Endothelial cell of umbilical vein (primary cell): ENCODE measurements at regions not wholly inside any gene's neighbourhood (a gene's known extent, or its start where the extent isn't known, plus 50 kb on each side); places are given as distances from the start of the nearest gene placed in this dataset.

Experiments
- BruUV-seq: library from RNA; stranded (reverse); fragments of 400-500 nt; replicated peaks from 2 replicates; lab custom pipeline; 2021; lab: Mats Ljungman, UMichigan
- CTCF ChIA-PET: fragments of 300-600, 350-600 bp; sonication (Branson Sonifier 250); formaldehyde crosslinking; loops from one replicate; lab custom pipeline; 2021; ENCODE audit warnings: antibody characterized with exemption, inconsistent platforms; lab: Charles Lee
- POLR2A ChIA-PET: fragments of 300-600, 350-600 bp; sonication (Branson Sonifier 250); formaldehyde crosslinking; loops from one replicate; lab custom pipeline; 2021; ENCODE audit warnings: antibody characterized with exemption, inconsistent platforms; lab: Charles Lee
- DNase-seq: peaks from one replicate; pipeline ENCODE4 v3.0.0-alpha.2; 2011; ENCODE audit warnings: low read depth, low spot score
- FAIRE-seq: peaks from 2 replicates; lab custom pipeline; 2011; peaks lifted over from hg19 to GRCh38; lab: Jason Lieb, UNC
- H2AFZ ChIP-seq: 2 replicates; pipeline ENCODE4 v1.6.0; 2012; ENCODE audit warnings: low read depth, low read length, control low read depth, inconsistent platforms
- H3K27ac ChIP-seq: 2 replicates; pipeline ENCODE4 v1.5.1; 2011; ENCODE audit warnings: low read depth, mild to moderate bottlenecking, control low read depth, low read length, moderate library complexity; ENCODE audit not compliant: insufficient read depth
- H3K27me3 ChIP-seq, 2 experiments: 2 replicates each; pipeline versions ENCODE4 v1.6.0 to v1.6.1; 2011; ENCODE audit warnings: low read length in 2 of 2, mixed read lengths in 1 of 2; ENCODE audit not compliant: control insufficient read depth in 2 of 2, insufficient read depth in 2 of 2
- H3K36me3 ChIP-seq, 2 experiments: 2 replicates in 1 of 2; 3 replicates in 1 of 2; pipeline ENCODE4 v1.5.1; 2011; ENCODE audit warnings: low read length in 2 of 2, mild to moderate bottlenecking in 1 of 2, moderate library complexity in 1 of 2; ENCODE audit not compliant: control insufficient read depth in 2 of 2, insufficient read depth in 2 of 2; ENCODE audit errors: extremely low read depth in 1 of 2
- H3K4me1 ChIP-seq: 3 replicates; pipeline ENCODE4 v1.5.1; 2011; ENCODE audit warnings: mild to moderate bottlenecking, low read length; ENCODE audit not compliant: control insufficient read depth, insufficient read depth; ENCODE audit errors: extremely low read depth
- H3K4me2 ChIP-seq: 2 replicates; pipeline ENCODE4 v1.6.1; 2011; ENCODE audit warnings: low read length, control low read depth, mixed read lengths; ENCODE audit not compliant: insufficient read depth
- H3K4me3 ChIP-seq, 3 experiments: fragments of 200-600 bp in 1 of 3; sonication (generic), shearing (Covaris generic) in 1 of 3; replicated peaks in 1 of 3; 2 replicates each; pipeline ENCODE4 v1.5.1; 2011 to 2016; ENCODE audit warnings: control low read depth in 3 of 3, low read length in 3 of 3, mild to moderate bottlenecking in 2 of 3, inconsistent platforms in 1 of 3, low read depth in 1 of 3, moderate library complexity in 1 of 3; ENCODE audit not compliant: insufficient read depth in 1 of 3
- H3K79me2 ChIP-seq: 2 replicates; pipeline ENCODE4 v1.6.0; 2012; ENCODE audit warnings: low read length, inconsistent platforms; ENCODE audit not compliant: control insufficient read depth, insufficient read depth
- H3K9ac ChIP-seq: replicated peaks from 2 replicates; pipeline ENCODE3; 2011; ENCODE audit warnings: low read length, control low read depth; ENCODE audit not compliant: insufficient read depth; ENCODE audit errors: extremely low read depth
- H3K9me1 ChIP-seq: replicated peaks from 3 replicates; pipeline ENCODE4 v1.6.0; 2011; ENCODE audit warnings: mild to moderate bottlenecking, low read length; ENCODE audit not compliant: control insufficient read depth, insufficient read depth; ENCODE audit errors: extremely low read depth
- H3K9me3 ChIP-seq: replicated peaks from 2 replicates; pipeline ENCODE4 v1.5.1; 2012; ENCODE audit warnings: low read length, inconsistent platforms; ENCODE audit not compliant: control insufficient read depth, insufficient read depth
- H4K20me1 ChIP-seq: replicated peaks from 2 replicates; pipeline ENCODE3; 2011; ENCODE audit warnings: mild to moderate bottlenecking, low read length; ENCODE audit not compliant: control insufficient read depth, insufficient read depth; ENCODE audit errors: extremely low read depth
- EZH2 ChIP-seq: IDR thresholded peaks from 2 replicates; pipeline ENCODE4 v1.6.1; 2012; ENCODE audit warnings: borderline replicate concordance, low read depth, mild to moderate bottlenecking, moderate library complexity, low read length, inconsistent platforms; ENCODE audit not compliant: severe bottlenecking
- FOS ChIP-seq: IDR thresholded peaks from 2 replicates; pipeline ENCODE4 v1.6.1; 2011; ENCODE audit warnings: mild to moderate bottlenecking, low read length, moderate library complexity, borderline replicate concordance; ENCODE audit not compliant: insufficient read depth
- GATA2 ChIP-seq: IDR thresholded peaks from 2 replicates; pipeline ENCODE4 v1.7.0; 2011; ENCODE audit warnings: low read depth, mild to moderate bottlenecking, moderate library complexity, mixed read lengths, low read length; ENCODE audit not compliant: insufficient read length, insufficient read depth
- JUN ChIP-seq: IDR thresholded peaks from 2 replicates; pipeline ENCODE4 v1.6.1; 2011; ENCODE audit warnings: borderline replicate concordance, low read depth; ENCODE audit not compliant: insufficient read length, insufficient read depth
- MYC ChIP-seq: IDR thresholded peaks from one replicate; pipeline ENCODE4 v1.6.1; 2011; ENCODE audit warnings: mild to moderate bottlenecking, low read depth, low read length
- POLR2A ChIP-seq: IDR thresholded peaks from 2 replicates; pipeline ENCODE4 v1.6.1; 2012; ENCODE audit warnings: low read depth, mild to moderate bottlenecking, control low read depth, low read length
- POLR2AphosphoS5 ChIP-seq: IDR thresholded peaks from 2 replicates; pipeline ENCODE4 v1.6.1; 2012; ENCODE audit warnings: low read depth, mild to moderate bottlenecking, control low read depth, low read length, moderate library complexity; ENCODE audit not compliant: insufficient read depth
- dilution Hi-C: fragments of 300-500 bp; cut with MboI; formaldehyde crosslinking; loops from one replicate; pipeline ENCODE4 v1.15.0; 2019; ENCODE audit warnings: low sequenced_read_pairs; ENCODE audit not compliant: extremely low pct_ligation_motif_present
- intact Hi-C: fragments of 100-400 bp; cut with micrococcal nuclease; formaldehyde crosslinking; loops from one replicate; pipeline ENCODE4 v1.10.0; 2022
- TF ChIP-seq, protein P1 (sequence below): IDR thresholded peaks from 2 replicates; pipeline ENCODE4 v1.6.1; 2011; ENCODE audit not compliant: insufficient read depth, insufficient read length
- TF ChIP-seq, protein P2 (sequence below), 2 donors: IDR thresholded peaks; 1 replicate in 1 of 2; 2 replicates in 1 of 2; pipeline ENCODE4 v1.5.1; 2011; ENCODE audit warnings: low read length in 2 of 2, mild to moderate bottlenecking in 2 of 2, moderate library complexity in 2 of 2, control low read depth in 1 of 2, inconsistent platforms in 1 of 2, low read depth in 1 of 2; ENCODE audit not compliant: insufficient read depth in 1 of 2; ENCODE audit errors: extremely low read depth in 1 of 2

DNA sequence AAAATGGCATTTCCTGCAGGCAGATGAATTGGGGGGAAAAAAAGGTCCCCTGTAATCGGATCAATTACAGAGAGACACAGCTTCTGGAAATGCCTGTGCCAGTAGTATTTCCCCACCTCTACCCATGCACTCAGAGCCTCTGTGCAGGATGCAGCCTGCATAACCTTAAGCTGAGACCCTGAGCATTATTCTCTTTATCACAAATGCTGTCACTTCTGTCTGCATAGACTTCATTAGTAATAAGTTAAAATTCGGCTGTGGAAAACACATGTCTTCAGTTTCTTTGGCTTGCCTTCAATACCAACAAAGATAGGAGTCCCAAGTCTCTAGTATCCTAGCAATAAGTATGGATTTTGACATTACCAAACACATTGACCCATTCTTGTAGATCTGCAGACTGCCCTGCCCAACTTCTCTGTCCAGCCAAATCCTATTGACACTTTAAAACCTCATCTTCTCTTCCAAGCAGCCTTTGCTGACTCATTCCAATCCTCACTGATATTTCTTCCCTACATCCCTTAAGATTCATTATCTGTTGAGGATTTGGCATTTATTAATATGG is 70.8 kb downstream of the LUZP4 start:
- no TSS peak for BruUV-seq
- no peak overlapping the region for H3K27ac ChIP-seq
- no peaks in the 10 kb centered on the region for H4K20me1 ChIP-seq
- dilution Hi-C loops (no loop called here), intact Hi-C loops (no loop called here)
- H3K9me3 ChIP-seq, result no peaks in the 10 kb centered on the region
- no peaks in the 10 kb centered on the region for H3K36me3 ChIP-seq
- H3K9ac ChIP-seq, result no peak overlapping the region
- ChIA-PET POLR2A (no interaction called here), CTCF (no interaction called here)
- H2AFZ ChIP-seq, result no peak overlapping the region
- H3K9me1 ChIP-seq, result no peaks in the 10 kb centered on the region
- H3K79me2 ChIP-seq, result no peaks in the 10 kb centered on the region
- DNase-seq (no peak), FAIRE-seq (no peak)
- no peak overlapping the region for H3K4me2 ChIP-seq
- TF ChIP-seq MYC, result no peak
- TF ChIP-seq POLR2AphosphoS5, result no peak
- no peak for TF ChIP-seq JUN
- TF ChIP-seq POLR2A, result no peak
- no peak for TF ChIP-seq GATA2
- no peaks in the 10 kb centered on the region for H3K4me1 ChIP-seq
- no peaks in the 10 kb centered on the region for H3K27me3 ChIP-seq
- no peak overlapping the region for H3K4me3 ChIP-seq

DNA sequence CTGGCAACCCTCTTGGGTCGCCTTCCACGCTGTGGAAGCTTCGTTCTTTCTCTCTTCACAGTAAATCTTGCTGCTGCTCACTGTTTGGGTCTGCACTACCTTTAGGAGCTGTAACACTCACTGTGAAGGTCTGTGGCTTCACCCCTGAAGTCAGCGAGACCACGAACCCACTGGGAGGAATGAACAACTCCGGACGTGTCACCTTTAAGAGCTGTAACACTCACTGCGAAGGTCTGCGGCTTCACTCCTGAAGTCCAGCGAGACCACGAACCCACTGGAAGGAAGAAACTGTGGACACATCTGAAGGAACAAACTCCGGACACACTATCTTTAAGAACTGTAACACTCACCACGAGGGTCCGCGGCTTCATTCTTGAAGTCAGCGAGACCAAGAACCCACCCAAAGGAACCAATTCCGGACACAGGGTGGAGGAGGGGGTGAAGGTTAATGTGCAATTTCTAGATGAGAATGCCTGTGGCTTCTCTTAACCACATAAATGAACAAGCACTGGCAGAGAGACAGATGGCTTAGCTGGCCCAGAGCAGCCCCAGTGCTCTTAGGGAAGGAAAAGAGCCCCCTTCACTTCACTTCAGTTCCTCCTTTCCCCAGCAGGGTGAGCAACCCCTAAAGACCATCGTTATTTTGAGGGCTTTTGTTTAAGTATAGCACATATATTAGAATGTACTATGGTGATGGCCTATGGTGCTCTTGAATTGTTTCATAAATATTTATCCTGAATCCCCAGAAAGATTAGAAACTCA is 73.0 kb downstream of the LUZP4 start:
- FAIRE-seq (no peak), DNase-seq (no peak)
- no peaks in the 10 kb centered on the region for H3K79me2 ChIP-seq
- no peak overlapping the region for H3K9ac ChIP-seq
- dilution Hi-C loops, result no loop called here
- intact Hi-C loops, result no loop called here
- CTCF ChIA-PET, result interaction anchor here (1.0 to 1.3 kb wide), 3 partner anchors 8 to 98 kb away, joined by 4 to 5 read pairs (median 5); no protein-coding TSS in a partner anchor
- TF ChIP-seq POLR2AphosphoS5 (no peak), FOS (no peak), EZH2 (no peak), POLR2A (no peak), MYC (no peak), JUN (no peak), GATA2 (no peak)
- TF ChIP-seq, protein P1, sequence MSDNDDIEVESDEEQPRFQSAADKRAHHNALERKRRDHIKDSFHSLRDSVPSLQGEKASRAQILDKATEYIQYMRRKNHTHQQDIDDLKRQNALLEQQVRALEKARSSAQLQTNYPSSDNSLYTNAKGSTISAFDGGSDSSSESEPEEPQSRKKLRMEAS, result no peak
- TF ChIP-seq, protein P2, sequence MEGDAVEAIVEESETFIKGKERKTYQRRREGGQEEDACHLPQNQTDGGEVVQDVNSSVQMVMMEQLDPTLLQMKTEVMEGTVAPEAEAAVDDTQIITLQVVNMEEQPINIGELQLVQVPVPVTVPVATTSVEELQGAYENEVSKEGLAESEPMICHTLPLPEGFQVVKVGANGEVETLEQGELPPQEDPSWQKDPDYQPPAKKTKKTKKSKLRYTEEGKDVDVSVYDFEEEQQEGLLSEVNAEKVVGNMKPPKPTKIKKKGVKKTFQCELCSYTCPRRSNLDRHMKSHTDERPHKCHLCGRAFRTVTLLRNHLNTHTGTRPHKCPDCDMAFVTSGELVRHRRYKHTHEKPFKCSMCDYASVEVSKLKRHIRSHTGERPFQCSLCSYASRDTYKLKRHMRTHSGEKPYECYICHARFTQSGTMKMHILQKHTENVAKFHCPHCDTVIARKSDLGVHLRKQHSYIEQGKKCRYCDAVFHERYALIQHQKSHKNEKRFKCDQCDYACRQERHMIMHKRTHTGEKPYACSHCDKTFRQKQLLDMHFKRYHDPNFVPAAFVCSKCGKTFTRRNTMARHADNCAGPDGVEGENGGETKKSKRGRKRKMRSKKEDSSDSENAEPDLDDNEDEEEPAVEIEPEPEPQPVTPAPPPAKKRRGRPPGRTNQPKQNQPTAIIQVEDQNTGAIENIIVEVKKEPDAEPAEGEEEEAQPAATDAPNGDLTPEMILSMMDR (IDR thresholded peaks at IDR 0.05; ENCODE audit: extremely low read depth in 1 of 2, insufficient read depth in 1 of 2, low read depth in 1 of 2, low read length in 2 of 2), result no peak
- no peak overlapping the region for H3K4me3 ChIP-seq
- H2AFZ ChIP-seq, result no peak overlapping the region
- no peaks in the 10 kb centered on the region for H4K20me1 ChIP-seq
- H3K36me3 ChIP-seq, result no peaks in the 10 kb centered on the region
- H3K9me3 ChIP-seq, result no peaks in the 10 kb centered on the region
- no peak overlapping the region for H3K4me2 ChIP-seq
- no peak overlapping the region for H3K27ac ChIP-seq
- POLR2A ChIA-PET, result no interaction called here
- H3K4me1 ChIP-seq, result peaks cover 6% of the 10 kb centered on the region
- no peaks in the 10 kb centered on the region for H3K9me1 ChIP-seq
- BruUV-seq, result no TSS peak
- H3K27me3 ChIP-seq, result no peaks in the 10 kb centered on the region
